Activated naive CD4-positive, alpha-beta T cell treated with anti-CD3 and anti-CD28 coated beads, Interleukin-2, amount 10 ng/mL, durations not matched to agents 7 days and 5 days (primary cell): ENCODE measurements at regions not wholly inside any gene's neighbourhood (a gene's known extent, or its start where the extent isn't known, plus 50 kb on each side); places are given as distances from the start of the nearest gene placed in this dataset.

Experiments used
- CTCF ChIA-PET: fragments of 350-600 bp; sonication (Branson Sonifier 250); formaldehyde crosslinking; loops from one replicate; lab custom pipeline; 2021; ENCODE audit warnings: antibody characterized with exemption; lab: Charles Lee
- DNase-seq: peaks from one replicate; pipeline ENCODE4 v3.0.0-alpha.2; 2020
- H3K27ac Mint-ChIP-seq: one replicate; pipeline ENCODE4 v1.8.0; 2021; ENCODE audit warnings: mild to moderate bottlenecking, moderate library complexity, mixed read lengths
- H3K27me3 Mint-ChIP-seq: one replicate; pipeline ENCODE4 v1.8.0; 2021; ENCODE audit warnings: mild to moderate bottlenecking, mixed read lengths
- H3K36me3 Mint-ChIP-seq: one replicate; pipeline ENCODE4 v1.8.0; 2021; ENCODE audit warnings: mixed read lengths
- H3K4me1 Mint-ChIP-seq: one replicate; pipeline ENCODE4 v1.8.0; 2021; ENCODE audit warnings: mixed read lengths
- H3K4me3 Mint-ChIP-seq: one replicate; pipeline ENCODE4 v1.8.0; 2021; ENCODE audit warnings: mild to moderate bottlenecking, moderate library complexity, mixed read lengths
- H3K9me3 Mint-ChIP-seq: one replicate; pipeline ENCODE4 v1.8.0; 2021; ENCODE audit warnings: mixed read lengths

GRCh38 chr16:61246592-61246991 lies 789.6 kb downstream of the CDH8 start:
- no peak overlapping the region for H3K4me3 Mint-ChIP-seq
- no peaks in the 10 kb centered on the region for H3K4me1 Mint-ChIP-seq
- no peaks in the 10 kb centered on the region for H3K36me3 Mint-ChIP-seq
- H3K27ac Mint-ChIP-seq: no peak overlapping the region
- CTCF ChIA-PET: no interaction called here
- DNase-seq: no peak
- no peaks in the 10 kb centered on the region for H3K27me3 Mint-ChIP-seq
- peaks cover 6% of the 10 kb centered on the region for H3K9me3 Mint-ChIP-seq

GRCh38 chr16:61243954-61244353 lies 792.3 kb downstream of the CDH8 start:
- no peaks in the 10 kb centered on the region for H3K4me1 Mint-ChIP-seq
- H3K27me3 Mint-ChIP-seq: no peaks in the 10 kb centered on the region
- no peak overlapping the region for H3K27ac Mint-ChIP-seq
- DNase-seq: no peak
- H3K36me3 Mint-ChIP-seq: no peaks in the 10 kb centered on the region
- H3K4me3 Mint-ChIP-seq: no peak overlapping the region
- peaks cover 6% of the 10 kb centered on the region for H3K9me3 Mint-ChIP-seq
- CTCF ChIA-PET: no interaction called here

GRCh38 chr16:61237884-61238485 lies 798.3 kb downstream of the CDH8 start:
- H3K27ac Mint-ChIP-seq: no peak overlapping the region
- CTCF ChIA-PET: no interaction called here

GRCh38 chr16:61233713-61234112 lies 802.5 kb downstream of the CDH8 start:
- H3K27me3 Mint-ChIP-seq: no peaks in the 10 kb centered on the region
- H3K9me3 Mint-ChIP-seq: no peaks in the 10 kb centered on the region
- DNase-seq: no peak
- no peaks in the 10 kb centered on the region for H3K4me1 Mint-ChIP-seq
- no peaks in the 10 kb centered on the region for H3K36me3 Mint-ChIP-seq
- no peak overlapping the region for H3K4me3 Mint-ChIP-seq
- CTCF ChIA-PET: no interaction called here
- no peak overlapping the region for H3K27ac Mint-ChIP-seq

More at GRCh38 chr16:61237884-61238485, 798.3 kb downstream of the CDH8 start:
- H3K4me3 Mint-ChIP-seq: no peak overlapping the region
- no peaks in the 10 kb centered on the region for H3K4me1 Mint-ChIP-seq
- DNase-seq: no peak
- H3K9me3 Mint-ChIP-seq: no peaks in the 10 kb centered on the region
- H3K36me3 Mint-ChIP-seq: no peaks in the 10 kb centered on the region
- no peaks in the 10 kb centered on the region for H3K27me3 Mint-ChIP-seq

- CTCF ChIA-PET: no interaction called here
- no peak for DNase-seq
- H3K4me3 Mint-ChIP-seq: no peak overlapping the region
- H3K36me3 Mint-ChIP-seq: no peaks in the 10 kb centered on the region
- peaks cover 3% of the 10 kb centered on the region for H3K9me3 Mint-ChIP-seq
- H3K27ac Mint-ChIP-seq: no peak overlapping the region
- no peaks in the 10 kb centered on the region for H3K4me1 Mint-ChIP-seq
- H3K27me3 Mint-ChIP-seq: no peaks in the 10 kb centered on the region
Observed at GRCh38 chr16:61228371-61228770, 807.9 kb downstream of the CDH8 start.

GRCh38 chr16:61215605-61216004 lies 820.6 kb downstream of the CDH8 start:
- Mint-ChIP-seq H3K27ac (no peak overlapping the region), H3K4me1 (no peaks in the 10 kb centered on the region), H3K27me3 (no peaks in the 10 kb centered on the region), H3K36me3 (no peaks in the 10 kb centered on the region), H3K9me3 (peaks cover 2% of the 10 kb centered on the region), H3K4me3 (no peak overlapping the region)
- CTCF ChIA-PET: no interaction called here
- no peak for DNase-seq

GRCh38 chr16:61214780-61215179 lies 821.5 kb downstream of the CDH8 start:
- Mint-ChIP-seq H3K36me3 (no peaks in the 10 kb centered on the region), H3K27me3 (no peaks in the 10 kb centered on the region), H3K4me1 (no peaks in the 10 kb centered on the region), H3K27ac (no peak overlapping the region), H3K9me3 (peaks cover 2% of the 10 kb centered on the region), H3K4me3 (no peak overlapping the region)
- DNase-seq: no peak
- CTCF ChIA-PET: no interaction called here

GRCh38 chr16:61210076-61210475 lies 826.2 kb downstream of the CDH8 start:
- H3K27me3 Mint-ChIP-seq: no peaks in the 10 kb centered on the region
- H3K9me3 Mint-ChIP-seq: peaks cover 15% of the 10 kb centered on the region
- H3K27ac Mint-ChIP-seq: no peak overlapping the region
- H3K36me3 Mint-ChIP-seq: no peaks in the 10 kb centered on the region
- DNase-seq: no peak
- H3K4me1 Mint-ChIP-seq: no peaks in the 10 kb centered on the region
- CTCF ChIA-PET: no interaction called here
- no peak overlapping the region for H3K4me3 Mint-ChIP-seq

- H3K27ac Mint-ChIP-seq: no peak overlapping the region
- H3K27me3 Mint-ChIP-seq: no peaks in the 10 kb centered on the region
- peaks cover 11% of the 10 kb centered on the region for H3K9me3 Mint-ChIP-seq
- no peaks in the 10 kb centered on the region for H3K4me1 Mint-ChIP-seq
- H3K4me3 Mint-ChIP-seq: no peak overlapping the region
- no peak for DNase-seq
- H3K36me3 Mint-ChIP-seq: no peaks in the 10 kb centered on the region
- CTCF ChIA-PET: no interaction called here
Observed at GRCh38 chr16:61195006-61195405, 841.2 kb downstream of the CDH8 start.

GRCh38 chr16:61194573-61194972 lies 841.7 kb downstream of the CDH8 start:
- Mint-ChIP-seq H3K27ac (no peak overlapping the region), H3K9me3 (peaks cover 11% of the 10 kb centered on the region), H3K27me3 (no peaks in the 10 kb centered on the region), H3K4me1 (no peaks in the 10 kb centered on the region), H3K4me3 (no peak overlapping the region), H3K36me3 (no peaks in the 10 kb centered on the region)
- DNase-seq: no peak
- CTCF ChIA-PET: no interaction called here

- DNase-seq: no peak
- Mint-ChIP-seq H3K9me3 (peaks cover 7% of the 10 kb centered on the region), H3K27me3 (no peaks in the 10 kb centered on the region), H3K27ac (no peak overlapping the region), H3K4me3 (no peak overlapping the region), H3K4me1 (no peaks in the 10 kb centered on the region), H3K36me3 (no peaks in the 10 kb centered on the region)
- CTCF ChIA-PET: interaction anchor here (0.5 kb wide), 1 partner anchor 9 kb away, joined by 3 read pairs; no protein-coding TSS in a partner anchor
Observed at GRCh38 chr16:61182391-61182790, 853.8 kb downstream of the CDH8 start.

GRCh38 chr16:61181982-61182381 lies 854.3 kb downstream of the CDH8 start:
- Mint-ChIP-seq H3K9me3 (peaks cover 7% of the 10 kb centered on the region), H3K27me3 (no peaks in the 10 kb centered on the region), H3K27ac (no peak overlapping the region), H3K4me1 (no peaks in the 10 kb centered on the region), H3K36me3 (no peaks in the 10 kb centered on the region), H3K4me3 (no peak overlapping the region)
- CTCF ChIA-PET: no interaction called here
- DNase-seq: no peak

GRCh38 chr16:61179561-61179960 lies 856.7 kb downstream of the CDH8 start:
- no peak for DNase-seq
- no peak overlapping the region for H3K4me3 Mint-ChIP-seq
- CTCF ChIA-PET: no interaction called here
- H3K27ac Mint-ChIP-seq: no peak overlapping the region
- H3K36me3 Mint-ChIP-seq: no peaks in the 10 kb centered on the region
- no peaks in the 10 kb centered on the region for H3K4me1 Mint-ChIP-seq
- no peaks in the 10 kb centered on the region for H3K27me3 Mint-ChIP-seq
- peaks cover 13% of the 10 kb centered on the region for H3K9me3 Mint-ChIP-seq

- Mint-ChIP-seq H3K27me3 (no peaks in the 10 kb centered on the region), H3K36me3 (no peaks in the 10 kb centered on the region), H3K27ac (no peak overlapping the region), H3K9me3 (peaks cover 10% of the 10 kb centered on the region), H3K4me3 (no peak overlapping the region), H3K4me1 (no peaks in the 10 kb centered on the region)
- no peak for DNase-seq
- CTCF ChIA-PET: no interaction called here
Observed at GRCh38 chr16:61165797-61166196, 870.4 kb downstream of the CDH8 start.

GRCh38 chr16:61150351-61150750 lies 885.9 kb downstream of the CDH8 start:
- no peak overlapping the region for H3K27ac Mint-ChIP-seq
- H3K9me3 Mint-ChIP-seq: peaks cover 12% of the 10 kb centered on the region
- no peaks in the 10 kb centered on the region for H3K27me3 Mint-ChIP-seq
- H3K4me3 Mint-ChIP-seq: no peak overlapping the region
- H3K4me1 Mint-ChIP-seq: no peaks in the 10 kb centered on the region
- no peak for DNase-seq
- CTCF ChIA-PET: no interaction called here
- no peaks in the 10 kb centered on the region for H3K36me3 Mint-ChIP-seq

GRCh38 chr16:61149709-61150108 lies 886.5 kb downstream of the CDH8 start:
- no peak for DNase-seq
- CTCF ChIA-PET: no interaction called here
- no peak overlapping the region for H3K27ac Mint-ChIP-seq
- no peak overlapping the region for H3K4me3 Mint-ChIP-seq
- H3K27me3 Mint-ChIP-seq: no peaks in the 10 kb centered on the region
- no peaks in the 10 kb centered on the region for H3K36me3 Mint-ChIP-seq
- peaks cover 14% of the 10 kb centered on the region for H3K9me3 Mint-ChIP-seq
- no peaks in the 10 kb centered on the region for H3K4me1 Mint-ChIP-seq
